HepG2 (cell line): ENCODE measurements at regions not wholly inside any gene's neighbourhood (a gene's known extent, or its start where the extent isn't known, plus 50 kb on each side); places are given as distances from the start of the nearest gene placed in this dataset.

Experiments
- ARID4A ChIP-seq: sonication (generic); formaldehyde crosslinking; IDR thresholded peaks from 2 replicates; pipeline ENCODE4 v1.5.0; 2020; ENCODE audit warnings: mild to moderate bottlenecking, missing genetic modification reagents, borderline replicate concordance
- CCDC6 ChIP-seq: sonication (generic); formaldehyde crosslinking; IDR thresholded peaks from 2 replicates; pipeline ENCODE4 v1.8.1; 2022; ENCODE audit warnings: mild to moderate bottlenecking, missing genetic modification reagents, moderate library complexity
- CREM ChIP-seq, 2 experiments: sonication (generic) in 1 of 2; formaldehyde crosslinking in 1 of 2; IDR thresholded peaks; 2 replicates each; pipeline versions ENCODE4 v1.4.0 to v1.6.1; 2016 to 2020; ENCODE audit warnings: antibody characterized with exemption in 1 of 2, mild to moderate bottlenecking in 1 of 2, missing genetic modification reagents in 1 of 2
- DNMT3B ChIP-seq: conservative IDR thresholded peaks from 2 replicates; pipeline ENCODE4 v1.6.1; 2016; ENCODE audit warnings: missing biosample characterization, control low read depth
- GFI1 ChIP-seq: sonication (generic); formaldehyde crosslinking; IDR thresholded peaks from 2 replicates; pipeline ENCODE4 v1.5.0; 2020; ENCODE audit warnings: missing genetic modification reagents, mild to moderate bottlenecking, borderline replicate concordance
- HDAC1 ChIP-seq: sonication (generic); formaldehyde crosslinking; IDR thresholded peaks from 2 replicates; pipeline ENCODE4 v1.5.1; 2020; ENCODE audit warnings: mild to moderate bottlenecking, missing genetic modification reagents
- IKZF5 ChIP-seq: IDR thresholded peaks from 2 replicates; pipeline ENCODE4 v1.6.1; 2018; ENCODE audit warnings: missing genetic modification reagents, mild to moderate bottlenecking, missing compliant biosample characterization
- KMT2A ChIP-seq: sonication (generic); formaldehyde crosslinking; IDR thresholded peaks from 2 replicates; pipeline ENCODE4 v1.4.0; 2020; ENCODE audit warnings: missing genetic modification reagents
- MAFK ChIP-seq, 2 experiments: IDR thresholded peaks in 1 of 2; conservative IDR thresholded peaks in 1 of 2; 2 replicates each; pipeline ENCODE4 v1.6.1; 2011; ENCODE audit warnings: improper control_type of control experiment in 2 of 2, low read length in 2 of 2
- MTF2 ChIP-seq: sonication (generic); formaldehyde crosslinking; IDR thresholded peaks from 2 replicates; pipeline ENCODE4 v1.5.0; 2020; ENCODE audit warnings: missing genetic modification reagents, borderline replicate concordance
- PLSCR1 ChIP-seq: sonication (generic); formaldehyde crosslinking; IDR thresholded peaks from 2 replicates; pipeline ENCODE4 v1.5.0; 2020; ENCODE audit warnings: missing genetic modification reagents, mild to moderate bottlenecking, borderline replicate concordance
- POGZ ChIP-seq: sonication (generic); formaldehyde crosslinking; IDR thresholded peaks from 2 replicates; pipeline ENCODE4 v1.4.0; 2020; ENCODE audit warnings: mild to moderate bottlenecking, missing genetic modification reagents
- RAD21 ChIP-seq: fragments of 450-650 bp; formaldehyde crosslinking; IDR thresholded peaks from 2 replicates; pipeline ENCODE4 v1.5.0; 2020; ENCODE audit warnings: mild to moderate bottlenecking
- RERE ChIP-seq: IDR thresholded peaks from 2 replicates; pipeline ENCODE4 v1.6.1; 2016; ENCODE audit warnings: low read depth, missing genetic modification reagents, missing compliant biosample characterization
- ZEB1 ChIP-seq: IDR thresholded peaks from 2 replicates; pipeline ENCODE4 v1.6.1; 2012; ENCODE audit warnings: mild to moderate bottlenecking, low read depth, inconsistent platforms; ENCODE audit not compliant: insufficient replicate concordance
- ZNF343 ChIP-seq: sonication (generic); formaldehyde crosslinking; IDR thresholded peaks from 2 replicates; pipeline ENCODE4 v1.4.0; 2020; ENCODE audit warnings: mild to moderate bottlenecking, missing genetic modification reagents

- TF ChIP-seq RERE (CRISPR knock-in tag) (peak; percentile 62; the same call in 1 of the 2 replicates), GFI1 (CRISPR knock-in tag) (peak; percentile 68; the same call in 1 of the 2 replicates), MTF2 (CRISPR knock-in tag) (no peak), IKZF5 (0 out of 2 replicates have a peak, but pooled peaks have one; percentile 40), MAFK (conservative IDR thresholded peaks at IDR 0.05 in 1 of 2, IDR thresholded peaks at IDR 0.05 in 1 of 2; ENCODE audit: low read length in 2 of 2) (peak; percentile 81 to 86), ZEB1 (peak; percentile 47), ZNF343 (CRISPR knock-in tag) (no peak), CCDC6 (no peak), PLSCR1 (CRISPR knock-in tag) (no peak), ARID4A (no peak), DNMT3B (CRISPR knock-in tag) (0 out of 2 replicates have a peak, but pooled peaks have one; percentile 42), CREM (IDR thresholded peaks at IDR 0.05) (peak; percentile 82; the same call in 1 of the 2 replicates), CREM (CRISPR knock-in tag; IDR thresholded peaks at IDR 0.05) (no peak), POGZ (peak; percentile 50), KMT2A (no peak), RAD21 (CRISPR knock-in tag) (0 out of 2 replicates have a peak, but pooled peaks have one; percentile 13), HDAC1 (CRISPR knock-in tag) (no peak)
Measured at GRCh38 chr11:105202844-105203548, 63.4 kb upstream of the CARD18 start (continued).
